Inflammatory macrophage treated with lipopolysaccharide for 4 hours (primary cell): ENCODE measurements at regions not wholly inside any gene's neighbourhood (a gene's known extent, or its start where the extent isn't known, plus 50 kb on each side); places are given as distances from the start of the nearest gene placed in this dataset.

Experiments
- DNase-seq: peaks from one replicate; pipeline ENCODE4 v3.0.0-alpha.2; 2020

GRCh38 chr6:2562721-2563451 lies 187.8 kb downstream of the MYLK4 start:
- no peak for DNase-seq

GRCh38 chr6:2560917-2561698 lies 189.6 kb downstream of the MYLK4 start:
- DNase-seq = no peak

GRCh38 chr6:2560140-2560818 lies 190.4 kb downstream of the MYLK4 start:
- no peak for DNase-seq

GRCh38 chr6:2558861-2559801 lies 191.6 kb downstream of the MYLK4 start:
- DNase-seq = no peak

- no peak for DNase-seq
These were observed 192.5 kb downstream of the MYLK4 start for GRCh38 chr6:2558098-2558680.

GRCh38 chr6:2557181-2557720 lies 193.5 kb downstream of the MYLK4 start:
- DNase-seq = no peak

GRCh38 chr6:2556761-2557160 lies 194.0 kb downstream of the MYLK4 start:
- no peak for DNase-seq

GRCh38 chr6:2554651-2555260 lies 196.0 kb downstream of the MYLK4 start:
- no peak for DNase-seq

- no peak for DNase-seq
These were observed 198.1 kb downstream of the MYLK4 start for GRCh38 chr6:2552526-2553154.

- no peak for DNase-seq
These were observed 199.0 kb downstream of the MYLK4 start for GRCh38 chr6:2551705-2552104.

GRCh38 chr6:2550247-2550646 lies 200.5 kb downstream of the MYLK4 start:
- DNase-seq = no peak

- no peak for DNase-seq
These were observed 200.9 kb downstream of the MYLK4 start for GRCh38 chr6:2549834-2550233.

GRCh38 chr6:2547355-2547754 lies 203.4 kb downstream of the MYLK4 start:
- DNase-seq = peak; percentile 72

- peak; percentile 79 for DNase-seq
These were observed 203.8 kb downstream of the MYLK4 start for GRCh38 chr6:2546901-2547300.

- DNase-seq = no peak
These were observed 205.2 kb downstream of the MYLK4 start for GRCh38 chr6:2545383-2546038.

- no peak for DNase-seq
These were observed 207.4 kb downstream of the MYLK4 start for GRCh38 chr6:2543321-2543720.

- peak; percentile 96 for DNase-seq
These were observed 207.9 kb downstream of the MYLK4 start for GRCh38 chr6:2542858-2543218.

GRCh38 chr6:2542101-2542857 lies 208.4 kb downstream of the MYLK4 start:
- no peak for DNase-seq

- DNase-seq = no peak
These were observed 214.3 kb downstream of the MYLK4 start for GRCh38 chr6:2536451-2536850.

GRCh38 chr6:2535506-2535905 lies 215.2 kb downstream of the MYLK4 start:
- peak; percentile 21 for DNase-seq
